H1 (cell line): ENCODE measurements at regions not wholly inside any gene's neighbourhood (a gene's known extent, or its start where the extent isn't known, plus 50 kb on each side); places are given as distances from the start of the nearest gene placed in this dataset.

Experiments used
- BCL11A ChIP-seq, 2 experiments: IDR thresholded peaks; one replicate each; pipeline ENCODE4 v1.6.1; 2011; ENCODE audit warnings: low read depth in 2 of 2, low read length in 2 of 2, mild to moderate bottlenecking in 2 of 2
- CTBP2 ChIP-seq: IDR thresholded peaks from 2 replicates; pipeline ENCODE4 v1.7.0; 2011; ENCODE audit warnings: borderline replicate concordance, mild to moderate bottlenecking, moderate library complexity, mixed read lengths, low read length; ENCODE audit not compliant: insufficient read depth, insufficient read length
- PHF8 ChIP-seq: fragments of 200-600 bp; sonication (generic); conservative IDR thresholded peaks from 2 replicates; pipeline ENCODE4 v1.7.1; 2012; ENCODE audit warnings: low read depth, mild to moderate bottlenecking, inconsistent platforms, low read length, moderate library complexity
- TAF7 ChIP-seq: optimal IDR thresholded peaks from 2 replicates; pipeline ENCODE3; 2011; ENCODE audit warnings: low read depth, mild to moderate bottlenecking, inconsistent platforms, low read length, moderate library complexity, borderline replicate concordance
- TBP ChIP-seq: IDR thresholded peaks from 2 replicates; pipeline ENCODE4 v1.6.1; 2011; ENCODE audit warnings: low read depth, low read length, improper control_type of control experiment
- USF2 ChIP-seq: IDR thresholded peaks from 2 replicates; pipeline ENCODE4 v1.6.1; 2011; ENCODE audit warnings: low read length, improper control_type of control experiment

GRCh38 chr7:119964788-119965542 is 308.0 kb upstream of the KCND2 start (continued):
- TF ChIP-seq BCL11A (IDR thresholded peaks at IDR 0.05; ENCODE audit: low read depth in 2 of 2, low read length in 2 of 2) (no peak), TBP (no peak), CTBP2 (no peak), TAF7 (no peak), PHF8 (no peak), USF2 (no peak)
